AG04449 (cell line): ENCODE measurements at regions not wholly inside any gene's neighbourhood (a gene's known extent, or its start where the extent isn't known, plus 50 kb on each side); places are given as distances from the start of the nearest gene placed in this dataset.
"Not testable (repeated sequence)": the region's sequence is repeated elsewhere in the genome, so short reads cannot be mapped to it uniquely, and the experiment has no call there.

ENCODE experiments used
- CTCF ChIA-PET: fragments of 350-600 bp; formaldehyde crosslinking; extraction: SDS; loops from one replicate; lab custom pipeline; 2021; ENCODE audit warnings: antibody characterized with exemption; lab: Yijun Ruan, JAX
- POLR2A ChIA-PET: fragments of 400-600, 350-600 bp; formaldehyde crosslinking; extraction: SDS; loops from one replicate; lab custom pipeline; 2020; ENCODE audit warnings: antibody characterized with exemption, inconsistent platforms; lab: Yijun Ruan, JAX
- DNase-seq: peaks from one replicate; pipeline ENCODE4 v3.0.0-alpha.2; 2010; ENCODE audit warnings: low read depth, low spot score
- H3K4me3 ChIP-seq: 2 replicates; pipeline ENCODE4 v1.5.1; 2011; ENCODE audit warnings: low read depth, mild to moderate bottlenecking, control low read depth, low read length
- CTCF ChIP-seq: IDR thresholded peaks from one replicate; pipeline ENCODE4 v1.5.1; 2011; ENCODE audit warnings: mild to moderate bottlenecking, moderate library complexity, low read length, control low read depth, inconsistent platforms; ENCODE audit not compliant: insufficient read depth; ENCODE audit errors: missing control alignments

- TF ChIP-seq CTCF = no peak
- no peak for DNase-seq
- no peak overlapping the region for H3K4me3 ChIP-seq
- POLR2A ChIA-PET = no interaction called here
- CTCF ChIA-PET = no interaction called here
Measured at GRCh38 chr16:11413907-11414595, 68.8 kb downstream of the RMI2 start.

- H3K4me3 ChIP-seq = no peak overlapping the region
- no peak for DNase-seq
- no peak for TF ChIP-seq CTCF
- CTCF ChIA-PET = no interaction called here
- POLR2A ChIA-PET = no interaction called here
Measured at GRCh38 chr16:11414815-11415775, 69.8 kb downstream of the RMI2 start.

GRCh38 chr16:11416228-11417001, 71.2 kb downstream of the RMI2 start:
- DNase-seq = no peak
- ChIA-PET CTCF (interaction anchor here (0.8 to 1.4 kb wide), 2 partner anchors 9 to 20 kb away, joined by 4 to 15 read pairs; no protein-coding TSS in a partner anchor), POLR2A (interaction anchor here (0.5 kb wide), 1 partner anchor 81 kb away, joined by 4 read pairs; no protein-coding TSS in a partner anchor)

GRCh38 chr16:11417487-11417886, 72.2 kb downstream of the RMI2 start:
- H3K4me3 ChIP-seq = no peak overlapping the region
- ChIA-PET POLR2A (interaction anchor here (0.5 kb wide), 1 partner anchor 80 kb away, joined by 4 read pairs; no protein-coding TSS in a partner anchor), CTCF (interaction anchor here (0.8 to 1.4 kb wide), 4 partner anchors 10 to 114 kb away, joined by 3 to 15 read pairs (median 4); no protein-coding TSS in a partner anchor)
- no peak for TF ChIP-seq CTCF
- DNase-seq = no peak

More at GRCh38 chr16:11416228-11417001, 71.2 kb downstream of the RMI2 start:
- no peak overlapping the region for H3K4me3 ChIP-seq
- TF ChIP-seq CTCF = no peak

GRCh38 chr16:11418506-11418905, 73.2 kb downstream of the RMI2 start:
- no peak overlapping the region for H3K4me3 ChIP-seq
- no peak for TF ChIP-seq CTCF
- ChIA-PET POLR2A (no interaction called here), CTCF (interaction anchor here (0.9 to 1.1 kb wide), 2 partner anchors 12 to 113 kb away, joined by 3 read pairs; no protein-coding TSS in a partner anchor)
- DNase-seq = no peak

GRCh38 chr16:11420067-11420466, 74.8 kb downstream of the RMI2 start:
- DNase-seq, H3K4me3 ChIP-seq, POLR2A ChIA-PET, CTCF ChIA-PET: not testable (repeated sequence)
